Gastroesophageal sphincter (tissue), 4 donors: ENCODE measurements at regions not wholly inside any gene's neighbourhood (a gene's known extent, or its start where the extent isn't known, plus 50 kb on each side); places are given as distances from the start of the nearest gene placed in this dataset.
"Not testable (repeated sequence)": the region's sequence is repeated elsewhere in the genome, so short reads cannot be mapped to it uniquely, and the experiment has no call there.

Source experiments
- ATAC-seq: fragments of 150-250 bp; one replicate; pipeline ENCODE4 v1.9.1; 2016; ENCODE audit warnings: mild to moderate bottlenecking, moderate library complexity
- H3K27ac ChIP-seq, 4 donors: fragments of 200-600 bp; sonication (generic) in 3 of 4; 1 replicate in 3 of 4; 2 replicates in 1 of 4; pipeline ENCODE4 v1.5.1; 2016 to 2019
- H3K27me3 ChIP-seq: fragments of 200-600 bp; sonication (generic); one replicate; pipeline ENCODE4 v1.5.1; 2019
- H3K36me3 ChIP-seq, 2 donors: fragments of 200-600 bp; sonication (generic); one replicate each; pipeline ENCODE4 v1.5.1; 2019; ENCODE audit warnings: control low read depth in 1 of 2
- H3K4me1 ChIP-seq, 3 donors: fragments of 200-600 bp; sonication (generic); 1 replicate in 2 of 3; 2 replicates in 1 of 3; pipeline ENCODE4 v1.5.1; 2016 to 2019; ENCODE audit warnings: control low read depth in 2 of 3
- H3K4me3 ChIP-seq, 2 donors: fragments of 200-600 bp; sonication (generic); one replicate each; pipeline ENCODE4 v1.5.1; 2019; ENCODE audit warnings: mild to moderate bottlenecking in 1 of 2, moderate library complexity in 1 of 2
- H3K9me3 ChIP-seq, 3 donors: fragments of 200-600 bp; sonication (generic); one replicate each; pipeline ENCODE4 v1.5.1; 2017 to 2019; ENCODE audit warnings: control low read depth in 2 of 3
- CTCF ChIP-seq, 4 experiments: fragments of 200-600 bp in 2 of 4; fragments of 450-650 bp in 2 of 4; sonication (generic) in 1 of 4; IDR thresholded peaks; one replicate each; pipeline ENCODE4 v1.5.1; 2017 to 2019; ENCODE audit warnings: antibody characterized with exemption in 4 of 4, mild to moderate bottlenecking in 2 of 4, moderate library complexity in 2 of 4
- EP300 ChIP-seq: sonication (generic); formaldehyde crosslinking; IDR thresholded peaks from one replicate; pipeline ENCODE4 v1.6.1; 2017; ENCODE audit warnings: antibody characterized with exemption, mild to moderate bottlenecking
- POLR2A ChIP-seq, 2 donors: fragments of 450-650 bp; IDR thresholded peaks; one replicate each; pipeline ENCODE4 v1.6.1; 2017; ENCODE audit warnings: antibody characterized with exemption in 2 of 2, mild to moderate bottlenecking in 2 of 2, moderate library complexity in 1 of 2
- POLR2AphosphoS5 ChIP-seq: sonication (generic); formaldehyde crosslinking; IDR thresholded peaks from one replicate; pipeline ENCODE4 v1.6.1; 2017; ENCODE audit warnings: antibody characterized with exemption
- WGBS, 2 donors: methylation state at CpG; one replicate each; pipeline ENCODE4 v1.1.5; 2018; ENCODE audit warnings: low coverage in 1 of 2; 5-methylcytosine and 5-hydroxymethylcytosine counted together

- no peaks in the 10 kb centered on the region for H3K9me3 ChIP-seq
- no peak for ATAC-seq
- WGBS, 2 donors, result 57 to 89% methylated on average over 1 of the region's 3 CpGs
- no peaks in the 10 kb centered on the region for H3K36me3 ChIP-seq
- no peaks in the 10 kb centered on the region for H3K4me1 ChIP-seq
- H3K27ac ChIP-seq, result no peak overlapping the region
- H3K27me3 ChIP-seq, result peaks cover 31% of the 10 kb centered on the region
- no peak for TF ChIP-seq POLR2AphosphoS5
- TF ChIP-seq POLR2A (IDR thresholded peaks at IDR 0.05), result no peak
- no peak for TF ChIP-seq EP300
- TF ChIP-seq CTCF (IDR thresholded peaks at IDR 0.05), result no peak
- no peak overlapping the region for H3K4me3 ChIP-seq
These were observed 73.8 kb upstream of the HNF1B start for GRCh38 chr17:37818689-37819088.

GRCh38 chr17:37816950-37817349, 72.1 kb upstream of the HNF1B start:
- H3K36me3 ChIP-seq, result no peaks in the 10 kb centered on the region
- no peaks in the 10 kb centered on the region for H3K9me3 ChIP-seq
- no peak overlapping the region for H3K27ac ChIP-seq
- TF ChIP-seq POLR2A (IDR thresholded peaks at IDR 0.05) (no peak), EP300 (no peak), CTCF (IDR thresholded peaks at IDR 0.05) (no peak), POLR2AphosphoS5 (no peak)
- no peak for ATAC-seq
- 36% methylated on average over 2 of the region's 2 CpGs; no CpG with 5 or more reads in 1 of the 2 donors for WGBS, 2 donors
- peaks cover 44% of the 10 kb centered on the region for H3K27me3 ChIP-seq
- no peaks in the 10 kb centered on the region for H3K4me1 ChIP-seq
- no peak overlapping the region for H3K4me3 ChIP-seq

GRCh38 chr17:37815536-37815935, 70.7 kb upstream of the HNF1B start:
- Histone ChIP-seq H3K9me3 (no peaks in the 10 kb centered on the region), H3K27ac (no peak overlapping the region), H3K27me3 (peaks cover 38% of the 10 kb centered on the region), H3K4me1 (no peaks in the 10 kb centered on the region), H3K36me3 (no peaks in the 10 kb centered on the region), H3K4me3 (no peak overlapping the region)
- 60 to 75% methylated on average over 2 to 4 of the region's 4 CpGs for WGBS, 2 donors
- ATAC-seq, result no peak
- TF ChIP-seq EP300, result no peak
- no peak for TF ChIP-seq CTCF (IDR thresholded peaks at IDR 0.05)
- no peak for TF ChIP-seq POLR2A (IDR thresholded peaks at IDR 0.05)
- no peak for TF ChIP-seq POLR2AphosphoS5

GRCh38 chr17:37813751-37814150, 68.9 kb upstream of the HNF1B start:
- no peaks in the 10 kb centered on the region for H3K9me3 ChIP-seq

GRCh38 chr17:37808846-37809245, 64.0 kb upstream of the HNF1B start:
- not testable (repeated sequence) for H3K4me3 ChIP-seq, H3K36me3 ChIP-seq, ATAC-seq, H3K9me3 ChIP-seq, H3K4me1 ChIP-seq, H3K27ac ChIP-seq
- WGBS, 2 donors, result 58 to 83% methylated on average over 2 to 3 of the region's 7 CpGs
- peaks cover 15% of the 10 kb centered on the region for H3K27me3 ChIP-seq

More at GRCh38 chr17:37813751-37814150, 68.9 kb upstream of the HNF1B start:
- Histone ChIP-seq H3K4me3 (no peak overlapping the region), H3K36me3 (no peaks in the 10 kb centered on the region), H3K27me3 (peaks cover 33% of the 10 kb centered on the region), H3K27ac (no peak overlapping the region), H3K4me1 (no peaks in the 10 kb centered on the region)
- 10 to 41% methylated on average over 1 to 4 of the region's 4 CpGs for WGBS, 2 donors
- TF ChIP-seq POLR2A (IDR thresholded peaks at IDR 0.05), result no peak
- TF ChIP-seq EP300, result no peak
- TF ChIP-seq POLR2AphosphoS5, result no peak
- no peak for TF ChIP-seq CTCF (IDR thresholded peaks at IDR 0.05)
- ATAC-seq, result no peak
